Kidney (tissue), 13 donors: ENCODE measurements at regions not wholly inside any gene's neighbourhood (a gene's known extent, or its start where the extent isn't known, plus 50 kb on each side); places are given as distances from the start of the nearest gene placed in this dataset.

Experiments
- DNase-seq, 5 donors: peaks; one replicate each; pipeline ENCODE4 v3.0.0-alpha.2; 2013 to 2020
- FAIRE-seq: peaks from 2 replicates; lab custom pipeline; 2012; peaks lifted over from hg19 to GRCh38; lab: Jason Lieb, UNC
- H3K27ac ChIP-seq, 2 donors: one replicate each; pipeline ENCODE4 v1.7.0; 2013; ENCODE audit warnings: low read depth in 2 of 2, low read length in 2 of 2, inconsistent platforms in 1 of 2
- H3K27me3 ChIP-seq: one replicate; pipeline ENCODE4 v1.7.1; 2013; ENCODE audit warnings: low read length, inconsistent platforms; ENCODE audit not compliant: control insufficient read depth, insufficient read depth
- H3K36me3 ChIP-seq, 3 donors: one replicate each; pipeline versions ENCODE4 v1.7.0 to v1.7.1; 2013; ENCODE audit warnings: low read length in 3 of 3, control low read depth in 1 of 3, inconsistent platforms in 1 of 3; ENCODE audit not compliant: insufficient read depth in 3 of 3, control insufficient read depth in 2 of 3
- H3K4me1 ChIP-seq, 3 donors: one replicate each; pipeline versions ENCODE4 v1.7.0 to v1.7.1; 2013; ENCODE audit warnings: low read length in 3 of 3, inconsistent platforms in 1 of 3, low read depth in 1 of 3; ENCODE audit not compliant: control insufficient read depth in 2 of 3, insufficient read depth in 2 of 3
- H3K4me3 ChIP-seq, 3 donors: one replicate each; pipeline versions ENCODE4 v1.7.0 to v1.8.1; 2013; ENCODE audit warnings: low read length in 3 of 3, control low read depth in 1 of 3, inconsistent platforms in 1 of 3
- H3K9ac ChIP-seq, 3 donors: one replicate each; pipeline versions ENCODE4 v1.7.0 to v1.7.1; 2013; ENCODE audit warnings: low read length in 3 of 3, control low read depth in 1 of 3, inconsistent platforms in 1 of 3
- H3K9me3 ChIP-seq, 3 donors: one replicate each; pipeline versions ENCODE4 v1.7.0 to v1.7.1; 2013; ENCODE audit warnings: low read length in 3 of 3, control low read depth in 1 of 3, inconsistent platforms in 1 of 3; ENCODE audit not compliant: control insufficient read depth in 2 of 3, insufficient read depth in 1 of 3
- intact Hi-C: fragments of 100-400 bp; cut with DNase I; formaldehyde crosslinking; loops from one replicate; pipeline ENCODE4 v1.11.1; 2022
- TF ChIP-seq, protein P1 (sequence below): IDR thresholded peaks from 3 replicates; pipeline ENCODE4 v1.5.1; 2012; ENCODE audit warnings: mild to moderate bottlenecking, moderate library complexity, borderline replicate concordance; ENCODE audit not compliant: insufficient read depth; ENCODE audit errors: extremely low read depth
- donor health status: control.
- donor health status: control.
- donor health status: control.
- donor health status: control.
- donor health status: control.
- donor health status: DM: yes; HTN: yes; CAD: no.
- donor health status: Normal renal cell carcinoma (clear cell type).

DNA sequence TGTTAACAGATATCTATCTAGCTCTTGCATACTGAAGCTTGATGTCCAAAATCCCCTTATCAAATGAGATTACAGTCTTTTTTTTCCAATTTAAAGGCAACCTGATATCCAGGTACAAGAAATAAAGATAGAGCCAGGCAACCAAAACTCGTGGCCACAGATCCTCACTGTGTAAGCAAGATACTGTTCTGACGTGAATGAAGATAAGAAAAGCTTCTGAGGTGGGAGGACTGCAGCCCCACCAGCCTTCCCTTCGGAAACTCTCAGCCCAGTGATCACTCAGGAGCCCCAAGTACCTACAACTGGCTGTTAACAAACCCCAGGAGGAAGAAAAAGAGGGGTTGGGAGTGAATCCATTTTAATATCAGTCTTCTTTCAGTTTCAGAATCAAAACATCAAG is 191.6 kb downstream of the EFNB2 start:
- Histone ChIP-seq H3K4me1 (no peaks in the 10 kb centered on the region), H3K27ac (no peak overlapping the region), H3K9me3 (peaks cover 0 to 14% (median 2%) of the 10 kb centered on the region in 3 donors), H3K36me3 (no peaks in the 10 kb centered on the region), H3K27me3 (no peaks in the 10 kb centered on the region), H3K4me3 (peak overlapping the region in 1 of 3 donors; percentile 40), H3K9ac (no peak overlapping the region)
- TF ChIP-seq, protein P1, sequence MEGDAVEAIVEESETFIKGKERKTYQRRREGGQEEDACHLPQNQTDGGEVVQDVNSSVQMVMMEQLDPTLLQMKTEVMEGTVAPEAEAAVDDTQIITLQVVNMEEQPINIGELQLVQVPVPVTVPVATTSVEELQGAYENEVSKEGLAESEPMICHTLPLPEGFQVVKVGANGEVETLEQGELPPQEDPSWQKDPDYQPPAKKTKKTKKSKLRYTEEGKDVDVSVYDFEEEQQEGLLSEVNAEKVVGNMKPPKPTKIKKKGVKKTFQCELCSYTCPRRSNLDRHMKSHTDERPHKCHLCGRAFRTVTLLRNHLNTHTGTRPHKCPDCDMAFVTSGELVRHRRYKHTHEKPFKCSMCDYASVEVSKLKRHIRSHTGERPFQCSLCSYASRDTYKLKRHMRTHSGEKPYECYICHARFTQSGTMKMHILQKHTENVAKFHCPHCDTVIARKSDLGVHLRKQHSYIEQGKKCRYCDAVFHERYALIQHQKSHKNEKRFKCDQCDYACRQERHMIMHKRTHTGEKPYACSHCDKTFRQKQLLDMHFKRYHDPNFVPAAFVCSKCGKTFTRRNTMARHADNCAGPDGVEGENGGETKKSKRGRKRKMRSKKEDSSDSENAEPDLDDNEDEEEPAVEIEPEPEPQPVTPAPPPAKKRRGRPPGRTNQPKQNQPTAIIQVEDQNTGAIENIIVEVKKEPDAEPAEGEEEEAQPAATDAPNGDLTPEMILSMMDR: no peak
- DNase-seq (no peak), FAIRE-seq (no peak)
- intact Hi-C loops: no loop called here

DNA sequence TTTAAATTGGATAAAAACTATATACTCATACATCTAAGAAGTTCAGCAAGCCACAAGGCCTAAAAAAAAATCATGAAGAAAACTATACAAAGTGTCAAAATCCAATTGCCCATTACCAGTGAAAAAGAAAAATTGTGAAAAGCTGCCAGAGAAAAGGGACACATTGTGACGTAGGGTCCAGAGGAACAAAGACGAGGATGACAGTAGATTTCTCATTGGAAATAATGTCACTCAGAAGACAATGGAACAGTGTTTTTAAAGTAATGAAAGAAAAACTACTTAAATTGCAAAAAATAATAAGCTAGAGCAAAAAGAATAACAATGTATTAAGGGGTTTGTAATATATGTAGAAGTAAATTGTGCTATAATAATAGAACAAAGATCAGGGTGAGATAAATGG is 195.2 kb downstream of the EFNB2 start:
- intact Hi-C loops: no loop called here
- Histone ChIP-seq H3K36me3 (no peaks in the 10 kb centered on the region), H3K9ac (no peak overlapping the region), H3K9me3 (peaks cover 0 to 14% (median 2%) of the 10 kb centered on the region in 3 donors), H3K27me3 (no peaks in the 10 kb centered on the region), H3K4me1 (no peaks in the 10 kb centered on the region), H3K27ac (no peak overlapping the region), H3K4me3 (no peak overlapping the region)
- no peak for FAIRE-seq
- TF ChIP-seq, protein P1: no peak
- no peak for DNase-seq

DNA sequence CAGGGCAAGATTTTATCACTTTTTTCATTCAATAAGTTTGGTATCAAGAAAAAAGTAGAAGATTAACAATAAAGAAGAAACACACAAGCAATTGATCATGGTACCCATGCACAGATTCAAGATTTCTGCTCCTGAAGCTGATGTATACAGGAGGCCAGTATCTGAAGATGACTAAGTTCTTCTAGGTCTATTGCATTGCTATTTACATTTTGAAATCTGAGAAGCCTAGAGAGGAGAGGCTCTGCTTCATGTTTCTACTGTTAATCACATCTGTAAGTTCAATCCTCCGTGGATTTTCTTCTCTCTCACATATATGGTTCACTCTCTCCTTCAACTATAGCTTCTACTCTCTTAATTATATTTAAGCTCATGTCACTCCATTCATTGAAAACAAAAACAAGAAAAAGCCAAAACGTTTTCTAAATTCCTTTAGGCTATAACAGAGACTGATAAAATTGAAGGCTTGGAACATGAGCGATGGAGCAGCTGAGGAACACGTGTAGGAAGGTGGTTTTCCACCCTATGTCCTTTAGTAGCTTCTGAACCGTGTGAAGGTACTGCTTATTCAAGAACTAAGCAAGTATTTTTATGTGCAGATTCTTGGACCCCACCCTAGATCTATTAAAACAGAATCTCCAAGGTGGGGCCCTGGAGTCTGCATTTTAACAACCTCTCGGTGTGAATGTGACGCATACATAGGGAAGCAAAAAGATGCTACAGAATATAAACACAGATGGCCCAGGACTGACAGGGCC is 198.2 kb downstream of the EFNB2 start:
- Histone ChIP-seq H3K9ac (no peak overlapping the region), H3K4me3 (no peak overlapping the region), H3K4me1 (no peaks in the 10 kb centered on the region), H3K27me3 (no peaks in the 10 kb centered on the region), H3K27ac (no peak overlapping the region), H3K36me3 (no peaks in the 10 kb centered on the region), H3K9me3 (peaks cover 0 to 14% (median 2%) of the 10 kb centered on the region in 3 donors)
- no peak for DNase-seq
- TF ChIP-seq, protein P1: no peak
- intact Hi-C loops: no loop called here
- FAIRE-seq: no peak
